NB4 (cell line): ENCODE measurements at regions not wholly inside any gene's neighbourhood (a gene's known extent, or its start where the extent isn't known, plus 50 kb on each side); places are given as distances from the start of the nearest gene placed in this dataset.

Source experiments
- DNase-seq: peaks from one replicate; pipeline ENCODE4 v3.0.0; 2010; ENCODE audit warnings: low read depth
- H3K4me3 ChIP-seq: one replicate; pipeline ENCODE4 v1.5.1; 2011; ENCODE audit warnings: mild to moderate bottlenecking, low read depth, low read length, moderate library complexity
- CTCF ChIP-seq: IDR thresholded peaks from one replicate; pipeline ENCODE4 v1.5.1; 2012; ENCODE audit warnings: low read depth, low read length
- MAX ChIP-seq: IDR thresholded peaks from 2 replicates; pipeline ENCODE4 v1.6.1; 2011; ENCODE audit warnings: low read depth, low read length
- MYC ChIP-seq: IDR thresholded peaks from 2 replicates; pipeline ENCODE4 v1.6.1; 2011; ENCODE audit warnings: low read depth, low read length
- POLR2A ChIP-seq: IDR thresholded peaks from 2 replicates; pipeline ENCODE4 v1.6.1; 2011; ENCODE audit warnings: mild to moderate bottlenecking; ENCODE audit not compliant: insufficient read length; ENCODE audit errors: extremely low read depth

GRCh38 chr9:111263116-111263515 lies 66.9 kb downstream of the OR2K2 start:
- no peak for TF ChIP-seq POLR2A
- TF ChIP-seq MAX, result no peak
- no peak for TF ChIP-seq CTCF
- DNase-seq, result no peak
- no peak overlapping the region for H3K4me3 ChIP-seq

- DNase-seq, result no peak
- H3K4me3 ChIP-seq, result no peak overlapping the region
- TF ChIP-seq POLR2A (no peak), MYC (no peak), CTCF (no peak), MAX (no peak)
Observed at GRCh38 chr9:111258875-111259271, 71.2 kb downstream of the OR2K2 start.

- no peak overlapping the region for H3K4me3 ChIP-seq
- no peak for TF ChIP-seq MAX
- no peak for TF ChIP-seq CTCF
- no peak for TF ChIP-seq MYC
- no peak for TF ChIP-seq POLR2A
Observed at GRCh38 chr9:111258209-111258874, 71.7 kb downstream of the OR2K2 start.

GRCh38 chr9:111253742-111254437 lies 76.1 kb downstream of the OR2K2 start:
- TF ChIP-seq MAX (no peak), POLR2A (no peak), MYC (no peak), CTCF (no peak)
- no peak overlapping the region for H3K4me3 ChIP-seq
- peak; percentile 5 for DNase-seq

More at GRCh38 chr9:111258209-111258874, 71.7 kb downstream of the OR2K2 start:
- DNase-seq, result no peak

- H3K4me3 ChIP-seq, result no peak overlapping the region
- no peak for TF ChIP-seq MAX
- no peak for TF ChIP-seq MYC
- no peak for TF ChIP-seq CTCF
- TF ChIP-seq POLR2A, result no peak
- no peak for DNase-seq
Observed at GRCh38 chr9:111250875-111251842, 78.9 kb downstream of the OR2K2 start.
